BJ (cell line): ENCODE measurements at regions not wholly inside any gene's neighbourhood (a gene's known extent, or its start where the extent isn't known, plus 50 kb on each side); places are given as distances from the start of the nearest gene placed in this dataset.

Source experiments
- CTCF ChIA-PET: fragments of 350-600 bp; formaldehyde crosslinking; extraction: SDS; loops from one replicate; lab custom pipeline; 2021; ENCODE audit warnings: antibody characterized with exemption, inconsistent platforms; lab: Yijun Ruan, JAX
- POLR2A ChIA-PET: fragments of 300-600 bp; sonication (Branson Sonifier 250); formaldehyde crosslinking; extraction: SDS; loops from one replicate; lab custom pipeline; 2021; ENCODE audit warnings: antibody characterized with exemption; lab: Charles Lee
- DNase-seq: peaks from one replicate; pipeline ENCODE4 v3.0.0-alpha.2; 2011; ENCODE audit warnings: low read depth
- H3K27me3 ChIP-seq: 2 replicates; pipeline ENCODE4 v1.6.0; 2011; ENCODE audit warnings: low read length; ENCODE audit not compliant: control insufficient read depth, insufficient read depth
- H3K36me3 ChIP-seq: 2 replicates; pipeline ENCODE4 v1.5.1; 2011; ENCODE audit warnings: low read length; ENCODE audit not compliant: control insufficient read depth, insufficient read depth
- H3K4me3 ChIP-seq: 2 replicates; pipeline ENCODE4 v1.5.1; 2011; ENCODE audit warnings: low read depth, mild to moderate bottlenecking, control low read depth, low read length
- TF ChIP-seq, protein P1 (sequence below): IDR thresholded peaks from 2 replicates; pipeline ENCODE4 v1.5.1; 2011; ENCODE audit warnings: low read depth, mild to moderate bottlenecking, control low read depth, inconsistent platforms, low read length, moderate library complexity; ENCODE audit not compliant: insufficient read depth

DNA sequence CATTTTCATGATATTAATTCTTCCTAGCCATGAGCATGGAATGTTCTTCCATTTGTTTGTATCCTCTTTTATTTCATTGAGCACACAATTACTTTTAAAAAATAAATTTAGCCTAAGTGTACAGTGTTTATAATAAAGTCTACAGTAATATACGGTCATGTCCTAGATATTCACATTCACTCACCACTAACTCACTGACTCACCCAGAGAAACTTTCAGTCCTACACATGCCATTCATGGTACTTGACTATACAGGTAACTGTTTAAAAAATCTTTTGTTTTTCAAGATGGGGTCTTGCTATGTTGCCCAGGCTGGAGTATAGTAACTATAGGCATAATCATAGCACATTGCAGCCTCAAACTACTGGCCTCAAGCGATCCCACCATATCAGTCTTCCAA is 348.1 kb downstream of the RAPGEF2 start:
- H3K4me3 ChIP-seq = no peak overlapping the region
- DNase-seq = no peak
- ChIA-PET CTCF (no interaction called here), POLR2A (no interaction called here)
- H3K36me3 ChIP-seq = no peaks in the 10 kb centered on the region
- TF ChIP-seq, protein P1, sequence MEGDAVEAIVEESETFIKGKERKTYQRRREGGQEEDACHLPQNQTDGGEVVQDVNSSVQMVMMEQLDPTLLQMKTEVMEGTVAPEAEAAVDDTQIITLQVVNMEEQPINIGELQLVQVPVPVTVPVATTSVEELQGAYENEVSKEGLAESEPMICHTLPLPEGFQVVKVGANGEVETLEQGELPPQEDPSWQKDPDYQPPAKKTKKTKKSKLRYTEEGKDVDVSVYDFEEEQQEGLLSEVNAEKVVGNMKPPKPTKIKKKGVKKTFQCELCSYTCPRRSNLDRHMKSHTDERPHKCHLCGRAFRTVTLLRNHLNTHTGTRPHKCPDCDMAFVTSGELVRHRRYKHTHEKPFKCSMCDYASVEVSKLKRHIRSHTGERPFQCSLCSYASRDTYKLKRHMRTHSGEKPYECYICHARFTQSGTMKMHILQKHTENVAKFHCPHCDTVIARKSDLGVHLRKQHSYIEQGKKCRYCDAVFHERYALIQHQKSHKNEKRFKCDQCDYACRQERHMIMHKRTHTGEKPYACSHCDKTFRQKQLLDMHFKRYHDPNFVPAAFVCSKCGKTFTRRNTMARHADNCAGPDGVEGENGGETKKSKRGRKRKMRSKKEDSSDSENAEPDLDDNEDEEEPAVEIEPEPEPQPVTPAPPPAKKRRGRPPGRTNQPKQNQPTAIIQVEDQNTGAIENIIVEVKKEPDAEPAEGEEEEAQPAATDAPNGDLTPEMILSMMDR = no peak
- H3K27me3 ChIP-seq = no peaks in the 10 kb centered on the region

DNA sequence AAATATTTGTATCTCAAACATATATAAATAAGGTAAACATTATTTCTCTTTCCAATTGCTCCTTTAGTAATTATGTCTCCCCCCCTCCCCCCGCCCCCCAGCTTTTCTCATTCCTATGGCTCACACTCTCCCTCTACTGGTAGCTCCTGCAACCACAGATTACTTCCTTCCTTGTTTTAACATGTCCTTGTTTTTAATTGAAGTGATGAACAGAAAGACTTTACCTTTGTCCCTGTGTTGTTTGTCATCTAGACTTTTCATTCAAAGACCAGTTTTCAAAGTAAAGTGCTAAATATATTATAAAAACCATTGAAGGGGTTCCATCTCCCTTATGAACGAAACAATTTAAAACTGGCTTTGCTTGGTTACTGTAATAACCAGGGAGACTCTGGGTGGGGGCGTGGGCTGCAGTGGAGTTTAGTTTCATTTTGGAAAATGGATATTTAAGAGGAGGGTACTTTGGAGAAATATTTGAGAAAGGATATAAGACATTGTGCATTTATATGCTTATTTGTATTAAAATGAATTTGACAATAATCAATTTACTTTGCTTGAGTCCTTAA is 352.9 kb downstream of the RAPGEF2 start:
- H3K36me3 ChIP-seq = no peaks in the 10 kb centered on the region
- POLR2A ChIA-PET = no interaction called here
- DNase-seq = no peak
- CTCF ChIA-PET = interaction anchor here (0.7 to 2.2 kb wide), 10 partner anchors 8 to 597 kb away, joined by 3 to 16 read pairs (median 5); no protein-coding TSS in a partner anchor
- H3K4me3 ChIP-seq = no peak overlapping the region
- H3K27me3 ChIP-seq = 0 out of 2 replicates have a peak, but pooled peaks cover 1% of the 10 kb centered on the region
- TF ChIP-seq, protein P1 = peak; percentile 87

DNA sequence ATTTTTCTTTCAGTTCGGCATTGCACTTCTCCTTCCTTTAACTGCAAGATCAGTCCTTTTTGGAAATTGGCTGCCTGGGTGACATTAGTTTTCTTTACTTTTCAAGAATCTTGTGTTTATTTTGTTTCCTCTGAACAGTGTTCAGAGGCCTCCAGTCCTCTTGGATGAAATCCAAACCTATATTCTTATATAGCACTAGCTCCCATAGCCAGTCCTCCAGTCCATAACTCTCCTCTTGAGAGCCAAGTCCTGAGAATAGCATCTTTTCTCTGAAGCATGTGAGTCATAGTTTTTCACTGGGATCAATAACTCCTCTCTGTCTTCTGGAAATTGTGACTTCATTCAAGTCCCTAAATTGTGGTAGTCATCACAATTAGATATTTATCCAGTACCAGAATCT is 357.5 kb downstream of the RAPGEF2 start:
- no peak overlapping the region for H3K4me3 ChIP-seq

GRCh38 chr4:159463235-159463634 is 360.4 kb downstream of the RAPGEF2 start:
- ChIA-PET POLR2A (no interaction called here), CTCF (interaction anchor here (1.0 to 3.1 kb wide), 2 partner anchors 8 to 25 kb away, joined by 3 to 16 read pairs; no protein-coding TSS in a partner anchor)
- Histone ChIP-seq H3K27me3 (peaks cover 3% of the 10 kb centered on the region; the same call in 1 of the 2 replicates), H3K36me3 (no peaks in the 10 kb centered on the region), H3K4me3 (no peak overlapping the region)
- TF ChIP-seq, protein P1 = no peak
- DNase-seq = no peak

More for the DNA sequence above, 357.5 kb downstream of the RAPGEF2 start:
- Histone ChIP-seq H3K27me3 (peaks cover 1% of the 10 kb centered on the region; the same call in 1 of the 2 replicates), H3K36me3 (no peaks in the 10 kb centered on the region)
- no peak for DNase-seq
- POLR2A ChIA-PET = interaction anchor here (0.6 kb wide), 1 partner anchor 446 kb away, joined by 7 read pairs; no protein-coding TSS in a partner anchor
- TF ChIP-seq, protein P1 = no peak
- CTCF ChIA-PET = interaction anchor here (0.8 to 1.2 kb wide), 2 partner anchors 25 to 602 kb away, joined by 3 to 4 read pairs; no protein-coding TSS in a partner anchor

- peaks cover 1% of the 10 kb centered on the region; the same call in 1 of the 2 replicates for H3K27me3 ChIP-seq
- H3K4me3 ChIP-seq = no peak overlapping the region
- ChIA-PET CTCF (interaction anchor here (0.6 to 3.1 kb wide), 2 partner anchors 9 to 19 kb away, joined by 3 to 16 read pairs; no protein-coding TSS in a partner anchor), POLR2A (no interaction called here)
- no peak for DNase-seq
- no peaks in the 10 kb centered on the region for H3K36me3 ChIP-seq
- TF ChIP-seq, protein P1 = no peak
These were observed 361.4 kb downstream of the RAPGEF2 start for GRCh38 chr4:159464302-159464701.
